ENCODE measurements at regions not wholly inside any gene's neighbourhood (a gene's known extent, or its start where the extent isn't known, plus 50 kb on each side); places are given as distances from the start of the nearest gene placed in this dataset.

DNA sequence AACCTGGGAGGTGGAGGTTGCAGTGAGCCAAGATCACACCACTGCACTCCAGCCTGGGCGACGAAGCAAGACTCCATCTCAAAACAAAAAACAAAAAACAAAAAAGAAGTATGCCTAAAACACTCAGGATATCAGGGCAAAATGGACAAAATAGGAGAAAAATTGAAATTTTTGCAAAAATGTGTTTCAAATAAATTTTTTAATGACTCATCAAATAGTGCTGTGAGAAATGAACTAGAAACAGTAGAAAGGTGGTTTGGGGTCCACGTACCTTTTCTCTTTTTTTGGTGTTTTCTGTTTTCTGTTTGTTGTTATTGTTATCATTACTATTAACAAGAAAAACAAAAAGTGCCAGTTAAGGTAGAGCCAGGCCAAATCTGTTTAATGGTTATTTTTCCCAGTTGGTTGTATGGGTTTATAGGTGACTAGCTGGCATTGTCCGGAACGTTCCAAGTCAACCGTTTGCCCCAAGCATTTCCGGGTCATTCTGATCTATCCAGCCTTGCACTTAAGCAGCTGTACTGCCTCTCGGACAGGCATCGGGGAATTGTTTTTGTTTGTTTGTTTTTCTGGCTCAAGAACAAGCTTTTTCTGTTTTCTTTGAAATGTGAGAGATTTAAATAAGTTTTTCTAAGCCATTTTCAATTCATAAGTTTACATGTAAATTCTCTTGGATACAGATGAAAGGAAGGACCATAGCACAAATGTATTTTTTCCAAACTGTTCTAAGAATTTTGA lies 157.0 kb upstream of the NEBL start:
- Mint-ChIP-seq H3K27ac (no peak overlapping the region), H3K4me1 (peaks cover 15% of the 10 kb centered on the region), H3K4me3 (no peak overlapping the region), H3K36me3 (ENCODE audit: low read depth) (peaks cover 11% of the 10 kb centered on the region), H3K27me3 (ENCODE audit: low read depth, poor library complexity) (no peaks in the 10 kb centered on the region), H3K9me3 (peaks cover 21% of the 10 kb centered on the region)
- no peak for DNase-seq
- TF ChIP-seq, protein P1, sequence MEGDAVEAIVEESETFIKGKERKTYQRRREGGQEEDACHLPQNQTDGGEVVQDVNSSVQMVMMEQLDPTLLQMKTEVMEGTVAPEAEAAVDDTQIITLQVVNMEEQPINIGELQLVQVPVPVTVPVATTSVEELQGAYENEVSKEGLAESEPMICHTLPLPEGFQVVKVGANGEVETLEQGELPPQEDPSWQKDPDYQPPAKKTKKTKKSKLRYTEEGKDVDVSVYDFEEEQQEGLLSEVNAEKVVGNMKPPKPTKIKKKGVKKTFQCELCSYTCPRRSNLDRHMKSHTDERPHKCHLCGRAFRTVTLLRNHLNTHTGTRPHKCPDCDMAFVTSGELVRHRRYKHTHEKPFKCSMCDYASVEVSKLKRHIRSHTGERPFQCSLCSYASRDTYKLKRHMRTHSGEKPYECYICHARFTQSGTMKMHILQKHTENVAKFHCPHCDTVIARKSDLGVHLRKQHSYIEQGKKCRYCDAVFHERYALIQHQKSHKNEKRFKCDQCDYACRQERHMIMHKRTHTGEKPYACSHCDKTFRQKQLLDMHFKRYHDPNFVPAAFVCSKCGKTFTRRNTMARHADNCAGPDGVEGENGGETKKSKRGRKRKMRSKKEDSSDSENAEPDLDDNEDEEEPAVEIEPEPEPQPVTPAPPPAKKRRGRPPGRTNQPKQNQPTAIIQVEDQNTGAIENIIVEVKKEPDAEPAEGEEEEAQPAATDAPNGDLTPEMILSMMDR (IDR thresholded peaks at IDR 0.05): no peak

DNA sequence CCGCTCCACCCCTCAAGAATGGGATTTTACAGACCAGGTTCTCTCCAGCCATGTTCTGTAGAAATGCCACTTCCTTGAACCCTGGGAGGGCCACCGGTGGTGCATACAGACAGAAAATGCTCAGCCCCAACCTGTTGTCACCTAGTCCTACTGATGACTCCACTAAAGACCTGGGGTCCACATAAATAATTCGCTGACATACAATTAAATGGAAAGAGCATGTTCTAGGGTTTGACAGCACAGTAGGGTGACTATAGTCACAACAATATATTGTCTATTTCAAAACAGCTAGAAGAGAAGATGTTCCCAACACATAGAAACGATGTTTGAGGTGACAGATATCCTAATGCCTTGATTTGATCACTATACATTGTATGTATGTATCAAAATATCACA lies 155.6 kb upstream of the NEBL start:
- H3K36me3 Mint-ChIP-seq (ENCODE audit: low read depth): peaks cover 14% of the 10 kb centered on the region
- no peak overlapping the region for H3K4me3 Mint-ChIP-seq
- no peak for DNase-seq
- H3K27ac Mint-ChIP-seq: no peak overlapping the region
- peaks cover 15% of the 10 kb centered on the region for H3K4me1 Mint-ChIP-seq
- peaks cover 2% of the 10 kb centered on the region for H3K27me3 Mint-ChIP-seq (ENCODE audit: low read depth, poor library complexity)
- H3K9me3 Mint-ChIP-seq: peaks cover 23% of the 10 kb centered on the region
- TF ChIP-seq, protein P1 (IDR thresholded peaks at IDR 0.05): no peak

DNA sequence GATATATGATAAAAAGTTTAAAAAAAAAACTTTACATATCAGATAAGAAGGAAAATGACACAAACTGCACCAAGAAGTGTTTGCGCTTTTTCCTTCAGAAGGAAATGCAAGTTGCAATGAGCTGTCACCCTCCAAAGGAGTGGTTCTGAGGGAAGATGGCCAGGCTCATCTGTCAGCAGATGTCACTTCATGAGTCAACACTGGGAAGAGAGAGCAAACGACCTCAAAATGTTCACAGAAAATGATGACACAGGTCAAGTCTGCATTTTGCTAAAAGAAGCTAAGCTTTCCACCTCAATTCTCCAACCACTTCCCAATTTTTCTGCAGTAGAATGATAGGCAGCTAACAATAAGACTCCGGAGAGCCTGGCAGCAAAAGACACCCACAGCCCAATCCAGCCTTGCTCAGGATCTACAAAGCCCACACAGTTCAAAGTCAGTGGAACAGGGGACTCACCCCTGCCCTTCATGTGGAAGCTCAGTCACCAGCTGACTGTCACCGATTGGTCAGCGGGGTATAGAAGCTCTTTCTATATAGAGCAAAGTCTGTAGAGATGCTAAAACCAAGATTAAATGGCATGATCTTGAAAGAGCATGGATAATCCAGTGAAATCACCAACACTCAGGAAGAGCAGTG lies 155.1 kb upstream of the NEBL start:
- peaks cover 14% of the 10 kb centered on the region for H3K36me3 Mint-ChIP-seq (ENCODE audit: low read depth)
- peaks cover 2% of the 10 kb centered on the region for H3K27me3 Mint-ChIP-seq (ENCODE audit: low read depth, poor library complexity)
- H3K4me1 Mint-ChIP-seq: peaks cover 15% of the 10 kb centered on the region
- no peak overlapping the region for H3K4me3 Mint-ChIP-seq
- TF ChIP-seq, protein P1 (IDR thresholded peaks at IDR 0.05): no peak
- H3K27ac Mint-ChIP-seq: no peak overlapping the region
- DNase-seq: no peak
- H3K9me3 Mint-ChIP-seq: peaks cover 23% of the 10 kb centered on the region

DNA sequence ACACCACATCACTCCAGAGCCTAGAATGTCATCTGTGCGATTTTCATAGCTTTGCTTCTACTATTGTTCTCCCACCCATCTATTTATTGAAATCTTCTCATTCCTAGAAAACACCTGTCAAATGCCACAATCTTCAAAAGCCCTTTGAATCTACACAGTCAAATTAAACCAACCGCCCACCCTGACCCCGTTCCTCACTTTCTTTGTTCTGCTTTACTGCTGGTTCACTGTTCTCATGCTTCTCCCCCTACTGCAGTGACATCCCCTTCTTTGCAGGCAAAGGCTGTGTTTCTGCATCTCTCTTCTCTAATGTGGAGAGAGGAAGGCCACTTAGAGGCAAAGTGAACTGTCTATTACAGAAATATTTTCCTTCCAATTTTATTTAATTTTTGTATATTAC lies 152.4 kb upstream of the NEBL start:
- Mint-ChIP-seq H3K27me3 (ENCODE audit: low read depth, poor library complexity) (peaks cover 2% of the 10 kb centered on the region), H3K27ac (no peak overlapping the region), H3K4me1 (peaks cover 4% of the 10 kb centered on the region), H3K9me3 (peaks cover 23% of the 10 kb centered on the region), H3K36me3 (ENCODE audit: low read depth) (peaks cover 14% of the 10 kb centered on the region), H3K4me3 (no peak overlapping the region)
- no peak for DNase-seq
- TF ChIP-seq, protein P1 (IDR thresholded peaks at IDR 0.05): no peak

DNA sequence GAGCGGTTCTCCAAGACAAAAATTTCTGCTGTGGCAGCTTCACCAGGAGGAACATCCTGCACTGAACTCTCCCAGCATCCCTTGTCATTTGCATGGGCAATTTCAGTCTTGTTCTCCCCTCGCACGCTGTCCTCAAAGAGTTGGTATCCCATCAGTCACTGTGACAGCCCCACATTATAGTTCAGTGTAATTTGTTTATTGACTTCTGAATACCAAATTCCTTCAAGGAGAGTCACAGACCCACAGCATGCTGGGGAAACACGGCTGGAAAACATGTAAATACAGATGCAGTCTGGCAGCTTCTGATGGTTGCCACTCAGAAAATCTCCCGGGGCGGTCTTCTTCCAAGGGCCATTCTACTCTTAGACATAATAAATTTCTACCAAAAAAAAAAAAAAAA lies 151.0 kb upstream of the NEBL start:
- Mint-ChIP-seq H3K27me3 (ENCODE audit: low read depth, poor library complexity) (peaks cover 2% of the 10 kb centered on the region), H3K27ac (no peak overlapping the region), H3K4me1 (no peaks in the 10 kb centered on the region), H3K4me3 (no peak overlapping the region), H3K9me3 (peaks cover 23% of the 10 kb centered on the region), H3K36me3 (ENCODE audit: low read depth) (peaks cover 14% of the 10 kb centered on the region)
- TF ChIP-seq, protein P1 (IDR thresholded peaks at IDR 0.05): no peak
- DNase-seq: no peak

DNA sequence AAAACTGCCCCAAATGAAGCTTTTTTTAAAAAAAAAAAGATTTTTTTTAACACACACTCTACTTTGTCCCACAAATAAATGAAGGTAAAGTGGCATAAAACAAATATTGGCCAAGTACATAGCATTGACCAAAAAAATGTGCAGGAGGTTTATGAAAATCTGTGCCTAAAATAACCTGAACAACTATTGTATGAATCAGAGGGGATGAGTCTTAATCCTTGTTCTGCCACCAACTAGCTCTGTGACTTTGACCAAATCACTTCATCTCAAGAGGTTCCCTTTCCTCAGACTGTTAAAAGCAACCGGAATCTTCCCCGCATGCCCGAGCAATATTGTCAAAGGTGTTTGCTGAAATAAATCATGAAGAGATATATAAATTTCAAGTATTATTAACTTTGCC lies 150.4 kb upstream of the NEBL start:
- Mint-ChIP-seq H3K4me3 (no peak overlapping the region), H3K27ac (no peak overlapping the region), H3K27me3 (ENCODE audit: low read depth, poor library complexity) (peaks cover 2% of the 10 kb centered on the region), H3K9me3 (peaks cover 20% of the 10 kb centered on the region), H3K36me3 (ENCODE audit: low read depth) (peaks cover 14% of the 10 kb centered on the region), H3K4me1 (no peaks in the 10 kb centered on the region)
- TF ChIP-seq, protein P1 (IDR thresholded peaks at IDR 0.05): no peak
- DNase-seq: no peak
